ENCODE measurements at regions not wholly inside any gene's neighbourhood (a gene's known extent, or its start where the extent isn't known, plus 50 kb on each side); places are given as distances from the start of the nearest gene placed in this dataset.

DNA sequence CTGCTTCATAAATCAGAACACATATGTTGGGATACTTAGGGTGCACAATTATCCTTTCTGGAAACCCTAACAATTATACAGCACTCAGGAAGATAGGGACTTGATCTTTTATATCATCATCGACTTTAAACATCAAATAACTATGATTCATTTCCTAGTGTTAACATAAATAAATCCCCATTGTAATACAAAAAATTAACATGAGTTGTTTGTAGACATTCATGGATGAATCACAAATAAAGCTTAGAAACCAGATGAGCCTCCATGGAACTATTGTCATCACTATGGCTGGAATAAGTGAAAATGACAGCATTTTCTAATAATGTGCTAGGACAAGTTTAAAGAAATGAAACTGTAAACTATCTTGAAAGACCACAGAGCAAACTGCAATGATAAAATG, 821.7 kb downstream of the GATA3 start:
- DNase-seq (ENCODE audit: low read depth in 2 of 2): no peak

DNA sequence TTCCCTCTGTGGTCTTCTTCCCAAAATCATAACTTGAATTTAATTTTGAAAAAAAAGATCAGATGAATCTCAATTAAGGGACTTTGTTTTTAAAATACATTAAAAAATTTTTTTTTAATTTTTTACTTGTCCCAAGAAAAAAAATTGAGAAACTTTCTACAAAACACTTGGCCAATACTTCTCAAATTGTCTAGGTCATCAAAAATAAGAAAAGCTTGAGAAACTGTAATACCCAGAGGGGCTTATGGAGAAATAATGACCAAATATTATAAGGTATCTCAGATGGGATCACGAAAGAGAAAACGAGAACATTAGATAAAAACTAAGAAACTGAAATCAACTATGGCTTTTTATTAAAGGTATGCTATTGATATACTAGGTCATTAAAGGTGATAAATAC, 835.0 kb downstream of the GATA3 start:
- DNase-seq (ENCODE audit: low read depth in 2 of 2): no peak

DNA sequence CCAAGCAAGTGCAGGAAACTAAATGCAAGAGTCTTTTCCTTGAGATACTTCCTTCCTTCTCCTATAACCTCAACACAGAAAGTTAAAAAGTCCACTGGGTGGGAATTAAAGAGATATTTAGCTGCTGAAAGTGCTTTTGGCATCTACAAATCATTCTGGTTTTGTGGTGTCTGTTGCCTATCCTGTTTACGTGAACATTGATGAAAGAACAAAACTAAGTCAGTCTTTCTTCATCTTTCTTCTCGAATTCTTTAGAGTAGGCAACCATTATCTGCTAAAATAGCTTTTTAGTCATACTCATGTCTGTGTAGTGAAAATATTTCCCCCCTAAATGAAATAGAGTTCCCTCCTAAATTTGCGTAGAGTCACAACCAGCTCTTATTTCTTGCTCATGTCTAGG, 838.6 kb downstream of the GATA3 start:
- DNase-seq (ENCODE audit: low read depth in 2 of 2): no peak

DNA sequence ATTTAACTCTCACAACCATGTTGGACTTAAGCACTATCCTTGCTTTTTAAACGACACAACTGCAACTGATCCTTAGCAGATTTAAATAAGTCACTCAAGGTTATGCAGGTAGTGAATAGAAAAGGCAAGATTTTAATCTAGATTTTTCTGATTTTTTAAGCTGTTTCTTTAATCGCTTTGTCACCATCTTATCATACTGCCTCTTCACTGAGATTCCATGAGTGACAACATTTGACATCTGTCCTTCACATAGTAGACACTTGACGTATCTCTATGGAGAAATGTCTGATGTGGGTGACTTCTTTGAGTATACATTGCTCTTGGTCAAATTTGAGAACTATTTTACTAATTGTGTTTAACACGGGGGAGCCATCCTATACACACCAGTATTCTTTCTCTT, 839.7 kb downstream of the GATA3 start:
- no peak for DNase-seq (ENCODE audit: low read depth in 2 of 2)

DNA sequence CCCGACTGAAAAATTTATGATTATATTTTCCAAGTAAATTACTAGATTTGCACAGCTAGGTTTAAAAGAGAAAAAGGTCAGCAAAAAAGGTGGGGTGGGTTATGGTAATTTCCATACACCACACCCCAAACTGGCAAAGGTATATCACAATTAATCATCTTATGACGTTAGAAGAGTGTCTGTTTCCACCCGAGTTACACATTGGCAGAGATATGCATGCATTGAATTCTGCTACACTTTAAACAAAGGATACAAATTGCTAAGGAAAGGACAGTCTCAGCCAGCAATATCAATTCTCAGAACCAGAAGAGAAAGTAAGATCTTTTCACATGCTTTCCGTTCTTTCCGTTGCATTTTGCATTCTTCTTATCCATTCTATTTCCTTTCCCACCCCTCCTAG, 843.3 kb downstream of the GATA3 start:
- no peak for DNase-seq (ENCODE audit: low read depth in 2 of 2)

DNA sequence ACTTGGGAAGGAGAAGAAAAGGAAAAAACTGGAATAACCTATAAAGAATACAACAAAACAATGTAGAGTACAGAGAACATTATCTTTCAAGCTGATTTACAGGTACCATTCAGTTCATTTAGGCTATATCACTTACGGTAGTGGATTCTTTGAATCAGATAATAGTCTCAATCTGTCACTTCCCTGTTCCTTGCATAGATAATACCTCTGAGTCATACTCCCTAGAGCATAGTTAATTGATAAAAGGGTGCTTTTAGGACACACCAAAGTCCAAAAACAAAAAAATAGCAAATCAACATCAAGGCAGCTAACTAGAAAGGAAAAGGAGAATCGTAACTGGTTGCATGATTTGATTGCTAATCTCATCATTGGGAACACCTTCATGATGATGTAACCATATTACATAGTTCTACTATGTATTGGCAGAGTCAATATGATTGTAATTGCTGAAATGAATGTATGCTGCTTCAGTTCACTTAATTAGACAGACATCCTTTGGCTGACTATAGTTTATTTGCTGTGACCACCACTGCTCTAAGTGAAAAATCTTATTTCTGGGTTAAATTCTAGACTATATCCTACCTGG, 844.4 kb downstream of the GATA3 start:
- no peak for DNase-seq (ENCODE audit: low read depth in 2 of 2)

DNA sequence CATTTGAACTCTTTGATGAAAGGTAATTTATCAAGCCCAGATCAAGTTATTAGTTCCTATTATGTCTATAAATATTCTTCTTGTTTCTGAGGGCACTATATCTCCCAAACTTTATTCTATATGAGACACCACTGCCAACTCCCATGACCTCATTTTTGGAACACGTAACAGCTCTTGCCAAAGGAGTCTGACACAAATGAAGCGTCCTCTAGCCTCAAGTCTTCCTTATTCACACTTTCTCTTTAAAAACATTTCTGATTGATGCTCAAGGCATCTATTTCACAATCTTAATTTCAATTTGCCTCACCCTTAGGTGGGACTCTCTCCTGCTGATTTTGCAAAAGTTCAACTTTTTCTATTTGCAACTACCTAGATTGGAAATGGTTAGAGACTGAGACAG, 848.4 kb downstream of the GATA3 start:
- no peak for DNase-seq (ENCODE audit: low read depth in 2 of 2)

DNA sequence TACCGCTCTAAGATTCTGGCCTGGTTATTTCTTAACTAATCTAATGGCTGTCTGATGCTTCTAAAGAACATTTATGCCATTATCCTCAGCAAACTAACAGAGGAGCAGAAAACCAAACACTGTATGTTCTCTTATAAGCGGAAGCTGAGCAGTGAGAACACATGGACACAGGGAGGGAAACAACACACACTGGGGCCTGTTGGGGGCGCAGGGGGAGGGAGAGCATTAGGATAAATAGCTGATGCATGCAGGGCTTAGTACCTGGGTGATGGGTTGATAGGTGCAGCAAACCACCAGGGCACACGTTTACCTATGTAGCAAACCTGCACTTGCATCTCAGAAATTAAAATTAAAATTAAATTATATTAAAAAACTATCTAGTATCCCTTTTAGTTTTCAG, 853.5 kb downstream of the GATA3 start:
- no peak for DNase-seq (ENCODE audit: low read depth in 2 of 2)

DNA sequence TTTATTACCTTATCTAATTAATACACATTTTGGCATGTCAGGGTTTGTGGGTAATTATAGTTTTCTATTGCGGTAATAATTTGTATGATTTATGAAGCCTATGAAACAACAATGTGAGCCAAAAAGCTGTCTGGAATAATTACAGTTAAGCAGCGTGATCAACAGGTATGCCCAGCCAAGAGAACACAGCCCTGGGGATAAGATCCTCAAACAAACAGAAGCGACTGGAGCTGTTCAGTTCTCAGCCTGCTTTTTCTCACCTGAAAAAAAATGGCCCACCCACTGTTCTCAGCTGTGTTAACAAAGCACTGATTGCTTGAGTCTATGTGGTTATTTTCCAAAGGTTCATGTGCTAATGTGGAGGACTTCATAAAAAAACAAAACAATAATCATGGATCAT, 855.8 kb downstream of the GATA3 start:
- no peak for DNase-seq (ENCODE audit: low read depth in 2 of 2)

DNA sequence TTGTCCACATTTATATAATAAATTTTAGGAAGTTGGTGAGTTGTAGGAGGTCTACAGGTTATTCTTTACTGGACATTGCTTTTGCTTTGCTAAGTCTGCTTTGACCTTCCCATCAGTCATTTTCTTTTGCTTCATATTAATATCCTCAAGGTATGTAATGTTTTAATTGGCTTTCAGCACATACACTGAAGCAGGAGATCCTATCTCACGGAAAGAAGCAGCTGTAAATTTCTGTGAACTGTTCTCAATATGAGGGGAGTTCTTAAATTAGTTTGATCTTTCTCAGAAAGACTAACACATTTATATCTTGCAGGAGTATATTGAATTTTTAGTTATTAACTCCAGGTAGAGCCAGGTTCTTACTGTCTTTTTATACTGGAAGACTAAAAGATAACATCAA, 856.5 kb downstream of the GATA3 start:
- DNase-seq (ENCODE audit: low read depth in 2 of 2): no peak

DNA sequence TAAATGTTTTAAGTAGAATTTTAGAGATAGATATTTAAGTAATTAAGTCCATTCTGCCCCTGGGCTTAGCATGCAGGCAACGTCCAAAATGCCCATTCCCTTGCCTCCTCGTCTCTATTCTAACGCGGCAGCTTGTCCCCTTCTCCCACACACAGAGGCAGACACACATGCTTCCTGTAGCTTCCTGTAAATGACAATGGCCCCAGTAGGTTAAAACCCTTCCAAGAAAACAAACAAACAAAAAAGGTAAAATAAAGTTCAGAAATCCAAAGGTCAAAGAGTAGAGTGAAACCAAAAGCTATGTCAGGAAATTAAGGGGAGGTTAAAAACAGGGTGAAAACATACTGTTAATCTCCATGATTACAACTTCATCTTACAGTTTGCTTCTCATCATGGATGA, 857.6 kb downstream of the GATA3 start:
- DNase-seq (ENCODE audit: low read depth in 2 of 2): no peak

DNA sequence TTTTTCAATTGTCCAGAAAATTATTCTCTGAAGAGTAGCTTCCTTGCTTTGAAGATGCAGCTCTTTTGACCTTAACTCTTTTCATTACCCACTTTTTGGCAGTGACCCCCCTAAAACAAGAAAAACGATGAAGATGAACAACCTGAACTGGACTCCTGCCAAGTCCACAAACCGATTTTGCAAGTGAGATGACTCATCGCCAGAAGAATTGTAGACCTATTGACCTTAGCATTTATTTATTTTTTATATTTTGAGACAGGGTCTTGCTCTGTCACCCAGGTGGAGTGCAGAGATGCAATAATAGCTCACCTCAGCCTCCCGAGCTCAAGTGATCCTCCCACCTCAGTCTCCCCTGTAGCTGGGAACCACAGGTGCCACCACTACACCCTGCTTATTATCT, 859.2 kb downstream of the GATA3 start:
- DNase-seq (ENCODE audit: low read depth in 2 of 2): no peak

DNA sequence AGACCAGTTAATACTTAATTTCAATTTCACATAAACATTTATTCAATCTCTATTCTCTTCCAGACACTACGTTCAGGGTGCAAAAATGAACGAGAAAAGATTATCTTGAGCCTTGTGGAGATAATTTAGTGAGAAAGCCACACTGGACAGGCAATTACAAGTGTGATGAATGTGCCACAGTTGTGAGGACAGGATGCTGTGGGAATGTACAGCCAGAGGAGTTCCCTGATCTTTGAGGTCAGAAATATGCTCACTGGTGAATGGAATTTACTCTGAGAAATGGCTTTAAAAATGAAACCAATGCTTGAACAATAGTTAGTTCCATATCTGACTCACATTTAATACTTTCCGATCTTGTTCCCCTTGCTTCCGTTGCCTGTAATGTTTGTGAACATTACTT, 864.8 kb downstream of the GATA3 start:
- no peak for DNase-seq (ENCODE audit: low read depth in 2 of 2)

DNA sequence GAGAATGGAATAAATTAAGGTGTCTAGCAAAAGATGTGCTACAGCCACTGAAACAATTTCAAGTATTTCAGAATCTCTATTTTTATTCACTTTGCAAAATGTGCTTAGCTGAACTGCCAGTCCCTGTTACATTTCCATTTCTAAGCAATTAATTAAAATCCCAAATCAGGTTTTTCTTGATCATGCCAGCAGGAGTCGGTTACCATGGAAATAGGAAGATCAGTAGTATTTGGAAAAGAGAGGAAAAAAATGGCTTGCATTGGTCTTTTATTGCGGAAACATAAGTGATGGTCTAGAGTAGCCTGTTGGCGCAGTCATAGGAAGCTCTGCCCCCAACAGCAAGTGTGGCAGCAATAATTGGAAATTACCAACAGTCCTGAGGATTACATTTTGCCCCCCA, 867.1 kb downstream of the GATA3 start:
- DNase-seq (ENCODE audit: low read depth in 2 of 2): no peak

DNA sequence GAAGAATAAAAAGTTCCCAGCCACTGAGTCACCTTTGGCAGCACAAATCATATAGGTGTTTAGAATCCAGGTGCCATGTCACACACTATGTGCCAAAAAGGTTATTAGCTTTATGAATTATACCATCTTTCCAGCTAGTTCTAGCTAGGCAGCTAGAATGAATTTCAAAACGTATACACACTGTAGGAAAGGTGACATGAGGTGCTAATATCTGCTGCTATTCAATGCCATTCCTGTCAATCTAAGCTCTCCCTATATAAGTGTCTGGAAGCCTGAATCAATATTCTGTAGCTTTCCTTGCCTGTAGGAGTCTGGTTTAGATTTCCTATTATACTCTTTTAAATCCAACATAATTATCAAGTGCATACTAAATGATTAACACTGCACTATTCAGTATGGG, 868.6 kb downstream of the GATA3 start:
- DNase-seq (ENCODE audit: low read depth in 2 of 2): no peak

DNA sequence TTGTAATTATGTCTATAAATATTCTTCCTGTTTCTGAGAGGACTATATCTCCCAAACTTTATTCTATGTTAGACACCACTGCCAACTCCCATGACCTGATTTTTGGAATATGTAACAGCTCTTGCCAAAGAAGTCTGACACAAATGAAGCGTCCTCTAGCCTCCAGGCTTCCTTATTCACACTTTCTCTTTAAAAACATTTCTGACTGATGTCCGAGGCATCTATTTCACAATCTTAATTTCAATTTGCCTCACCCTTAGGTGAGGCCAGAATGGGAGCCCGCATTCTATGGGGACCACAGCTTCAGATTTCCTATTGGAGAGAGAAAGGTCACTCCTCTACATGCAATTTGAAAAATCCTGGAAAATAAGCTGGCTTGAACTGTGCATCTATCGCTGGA, 873.2 kb downstream of the GATA3 start:
- no peak for DNase-seq (ENCODE audit: low read depth in 2 of 2)

DNA sequence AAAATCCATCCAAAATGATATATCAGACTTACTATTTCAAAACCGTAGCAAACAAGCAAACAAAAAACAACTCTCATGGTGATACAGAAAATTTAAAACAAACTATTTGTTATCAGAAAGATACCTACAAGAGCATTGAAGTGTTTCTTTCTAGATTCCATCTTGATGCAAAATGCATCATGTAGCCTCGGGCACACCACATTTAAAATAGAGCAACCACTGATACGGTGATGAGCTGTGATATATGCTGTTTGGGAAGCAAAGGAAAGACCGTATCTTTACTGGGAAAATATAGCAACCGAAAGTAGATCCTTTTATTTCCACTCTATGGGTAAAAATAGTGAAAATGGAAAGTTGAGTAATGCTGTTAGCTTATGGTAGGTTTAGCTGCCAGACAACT, 892.0 kb downstream of the GATA3 start:
- DNase-seq (ENCODE audit: low read depth in 2 of 2): no peak

DNA sequence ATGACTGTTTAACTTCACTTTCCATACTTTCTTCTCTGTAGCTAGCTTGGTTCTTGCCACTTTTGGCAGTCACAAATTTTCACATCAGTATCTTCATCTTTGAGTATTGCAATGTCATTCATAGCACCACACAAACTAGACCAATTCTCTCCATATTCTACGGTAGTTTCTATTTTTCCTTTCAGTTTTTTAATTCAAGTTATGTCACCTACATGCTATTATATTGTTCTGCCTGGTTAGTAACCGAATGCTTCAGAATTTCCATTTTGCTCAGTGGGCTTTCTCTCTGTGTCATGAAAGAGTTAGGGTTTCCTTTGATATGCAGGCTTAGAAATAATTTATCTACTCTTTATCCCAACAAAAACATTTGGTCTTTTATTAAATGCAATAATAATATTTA, 896.5 kb downstream of the GATA3 start:
- DNase-seq (ENCODE audit: low read depth in 2 of 2): no peak

DNA sequence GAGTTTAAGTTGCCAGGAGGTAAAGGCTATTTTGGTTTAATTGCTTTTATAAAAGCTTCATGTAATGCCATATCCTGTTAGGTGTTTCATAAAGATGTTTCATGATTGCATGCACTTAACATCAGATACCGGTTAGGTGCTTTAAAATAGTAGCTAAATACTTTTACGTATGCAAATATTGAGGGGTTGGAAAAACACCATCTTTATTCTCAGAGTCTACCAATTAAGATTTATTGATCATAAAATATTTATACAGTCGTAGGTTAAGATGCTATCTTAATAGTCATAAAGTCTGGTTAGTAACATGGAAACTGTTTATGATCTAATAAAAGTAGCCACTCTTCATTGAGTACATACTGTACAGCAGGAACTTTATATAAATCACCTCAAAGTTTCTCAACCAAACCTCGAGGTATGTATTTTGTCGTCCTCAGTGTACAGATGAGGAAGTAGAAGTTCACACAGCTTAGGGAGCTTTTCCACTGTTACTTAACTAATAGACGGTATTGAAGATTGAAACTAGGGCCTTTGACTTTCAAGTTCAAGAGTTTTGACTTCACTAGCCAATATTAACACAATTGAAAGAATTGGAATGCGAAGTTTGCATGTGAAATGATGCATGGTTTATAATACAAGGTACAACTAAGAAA, 897.1 kb downstream of the GATA3 start:
- no peak for DNase-seq (ENCODE audit: low read depth in 2 of 2)

DNA sequence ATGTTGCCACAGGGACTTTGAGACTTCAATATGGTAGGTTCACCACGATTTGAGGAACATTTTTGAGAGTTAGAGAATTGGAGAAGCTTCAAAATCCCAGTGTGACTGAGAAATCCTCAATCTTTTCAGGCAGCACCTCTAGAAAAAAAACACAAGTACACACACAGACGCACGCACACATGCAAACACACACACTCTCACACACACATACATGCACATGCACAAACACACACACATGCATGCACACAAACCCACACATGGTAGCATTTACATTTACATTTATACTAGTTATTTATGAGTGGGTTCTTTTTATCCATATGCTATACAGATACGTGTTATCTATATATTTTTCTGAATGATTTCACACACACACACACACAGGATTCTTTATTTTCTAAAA, 901.9 kb downstream of the GATA3 start:
- no peak for DNase-seq (ENCODE audit: low read depth in 2 of 2)

DNA sequence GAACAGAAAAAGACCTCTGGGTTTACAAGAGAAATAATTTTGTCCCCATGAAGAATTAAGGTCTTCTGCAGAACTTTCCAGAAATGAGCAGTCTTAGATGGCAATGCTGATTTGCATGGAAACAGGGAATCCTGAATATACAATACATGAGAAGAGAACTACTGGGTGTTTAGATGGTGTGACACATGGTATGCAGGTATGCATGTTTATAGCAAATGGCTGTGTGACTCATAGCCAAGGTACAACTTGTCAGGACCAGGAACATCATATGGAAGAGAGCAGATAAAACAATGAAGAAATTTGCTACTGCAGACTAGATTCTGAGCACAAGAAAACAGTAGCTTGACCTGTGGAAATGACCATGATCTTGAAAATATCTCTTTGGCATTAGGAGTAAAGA, 907.8 kb downstream of the GATA3 start:
- DNase-seq (ENCODE audit: low read depth in 2 of 2): no peak

DNA sequence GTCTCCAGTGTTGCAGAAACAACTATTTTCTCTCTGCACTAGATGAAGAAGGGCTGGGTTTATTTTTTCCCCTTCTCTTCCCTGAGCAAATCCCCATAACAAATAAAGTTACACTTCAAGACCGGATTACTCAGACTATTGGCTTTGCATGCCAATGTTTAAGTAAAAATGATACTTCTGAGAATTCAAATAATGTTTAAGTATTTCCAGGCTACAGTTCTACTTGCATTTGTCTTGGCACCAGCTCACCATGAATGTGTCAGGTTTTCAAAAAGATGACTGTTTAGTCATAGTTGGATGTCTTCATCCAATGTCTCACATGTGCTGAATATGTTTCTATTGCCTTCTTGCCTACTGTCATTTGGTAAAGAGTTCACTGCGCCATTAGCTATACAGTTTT, 912.6 kb downstream of the GATA3 start:
- no peak for DNase-seq (ENCODE audit: low read depth in 2 of 2)

DNA sequence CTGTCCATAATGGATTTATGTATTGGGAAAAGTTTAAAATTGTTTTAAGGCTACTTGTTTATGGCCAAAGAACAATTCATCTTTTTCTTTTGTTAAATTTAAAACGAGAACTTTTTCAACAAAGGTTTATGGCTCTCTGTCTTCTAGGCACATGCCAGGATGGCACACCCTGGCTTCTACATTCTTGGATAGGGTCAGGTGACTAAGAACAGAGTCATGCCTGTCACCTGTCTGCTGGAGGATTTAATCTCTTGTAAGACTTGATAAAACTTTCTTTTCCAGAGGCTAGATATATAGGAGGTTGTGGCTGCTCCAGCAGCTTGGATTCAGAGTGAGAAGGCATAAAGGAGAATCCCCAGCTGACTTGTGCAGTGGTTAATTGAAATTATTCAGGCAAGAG, 915.4 kb downstream of the GATA3 start:
- no peak for DNase-seq (ENCODE audit: low read depth in 2 of 2)

DNA sequence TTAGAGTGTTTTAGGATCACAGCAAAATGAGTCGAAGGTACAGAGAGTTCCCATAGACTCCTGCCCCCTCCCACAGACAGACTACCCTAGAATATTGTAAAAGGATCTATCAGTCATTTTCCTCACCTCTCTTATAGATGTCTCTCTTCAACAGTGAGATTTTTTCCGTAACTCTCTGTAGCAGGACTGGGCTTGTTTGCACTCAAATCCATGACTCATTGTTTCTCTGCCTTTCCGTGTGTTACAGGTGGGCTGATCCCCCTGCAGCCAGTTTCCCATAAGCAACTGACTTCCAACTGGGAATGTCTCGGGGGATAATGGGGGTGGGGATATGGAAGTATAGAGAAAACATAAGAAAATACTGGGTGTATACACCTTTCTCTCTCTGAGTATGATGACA, 921.0 kb downstream of the GATA3 start:
- no peak for DNase-seq (ENCODE audit: low read depth in 2 of 2)
